ENCODE measurements at regions not wholly inside any gene's neighbourhood (a gene's known extent, or its start where the extent isn't known, plus 50 kb on each side); places are given as distances from the start of the nearest gene placed in this dataset.

DNA sequence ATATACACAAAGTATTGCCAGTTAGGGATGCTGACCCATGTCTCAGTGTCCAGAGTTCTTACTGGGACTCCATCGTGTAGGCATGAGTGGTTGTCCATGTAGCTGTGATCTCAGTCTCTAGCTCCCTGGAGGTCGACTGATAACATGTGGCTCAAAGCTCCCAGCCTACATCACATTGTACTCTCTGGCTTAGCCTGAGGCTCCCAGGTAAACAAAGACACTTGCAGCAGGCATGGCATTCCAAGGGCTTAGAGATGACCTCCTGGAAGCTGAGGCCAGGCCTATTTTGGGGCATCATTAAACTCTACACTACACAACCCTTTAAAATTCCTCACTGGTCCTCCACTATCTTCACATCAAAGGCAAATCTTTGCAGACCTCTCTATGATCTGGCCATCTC, 100.8 kb upstream of the DOCK1 start:
- TF ChIP-seq POLR2A (IDR thresholded peaks at IDR 0.05; ENCODE audit: control extremely low read depth in 1 of 2, low read depth in 2 of 2, low read length in 2 of 2) (no peak), KDM4A (IDR thresholded peaks at IDR 0.05; ENCODE audit: low read depth, low read length, severe bottlenecking) (no peak), EP300 (IDR thresholded peaks at IDR 0.05; ENCODE audit: borderline replicate concordance in 1 of 2, low read depth in 2 of 2, low read length in 2 of 2) (no peak), RAD21 (IDR thresholded peaks at IDR 0.05 in 1 of 2, conservative IDR thresholded peaks at IDR 0.05 in 1 of 2; ENCODE audit: low read depth in 2 of 2, low read length in 2 of 2) (no peak)
- TF ChIP-seq, protein P1, sequence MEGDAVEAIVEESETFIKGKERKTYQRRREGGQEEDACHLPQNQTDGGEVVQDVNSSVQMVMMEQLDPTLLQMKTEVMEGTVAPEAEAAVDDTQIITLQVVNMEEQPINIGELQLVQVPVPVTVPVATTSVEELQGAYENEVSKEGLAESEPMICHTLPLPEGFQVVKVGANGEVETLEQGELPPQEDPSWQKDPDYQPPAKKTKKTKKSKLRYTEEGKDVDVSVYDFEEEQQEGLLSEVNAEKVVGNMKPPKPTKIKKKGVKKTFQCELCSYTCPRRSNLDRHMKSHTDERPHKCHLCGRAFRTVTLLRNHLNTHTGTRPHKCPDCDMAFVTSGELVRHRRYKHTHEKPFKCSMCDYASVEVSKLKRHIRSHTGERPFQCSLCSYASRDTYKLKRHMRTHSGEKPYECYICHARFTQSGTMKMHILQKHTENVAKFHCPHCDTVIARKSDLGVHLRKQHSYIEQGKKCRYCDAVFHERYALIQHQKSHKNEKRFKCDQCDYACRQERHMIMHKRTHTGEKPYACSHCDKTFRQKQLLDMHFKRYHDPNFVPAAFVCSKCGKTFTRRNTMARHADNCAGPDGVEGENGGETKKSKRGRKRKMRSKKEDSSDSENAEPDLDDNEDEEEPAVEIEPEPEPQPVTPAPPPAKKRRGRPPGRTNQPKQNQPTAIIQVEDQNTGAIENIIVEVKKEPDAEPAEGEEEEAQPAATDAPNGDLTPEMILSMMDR (IDR thresholded peaks at IDR 0.05; ENCODE audit: control extremely low read depth in 1 of 3, insufficient read depth in 1 of 3, low read depth in 1 of 3, low read length in 3 of 3) = no peak

All from H1 (cell line).